GM23248 (cell line): ENCODE measurements at regions not wholly inside any gene's neighbourhood (a gene's known extent, or its start where the extent isn't known, plus 50 kb on each side); places are given as distances from the start of the nearest gene placed in this dataset.
"Not testable (repeated sequence)": the region's sequence is repeated elsewhere in the genome, so short reads cannot be mapped to it uniquely, and the experiment has no call there.

ENCODE experiments used
- DNase-seq: peaks from one replicate; pipeline ENCODE4 v3.0.0-alpha.2; 2015
- H2AFZ ChIP-seq: fragments of 200-600 bp; sonication (generic); 2 replicates; pipeline ENCODE4 v1.6.1; 2016; ENCODE audit warnings: antibody characterized with exemption
- H3F3A ChIP-seq: fragments of 200-600 bp; sonication (generic); 2 replicates; pipeline ENCODE4 v1.6.1; 2016; ENCODE audit warnings: mild to moderate bottlenecking, antibody characterized with exemption, mixed run types; ENCODE audit not compliant: insufficient read depth
- H3K27ac ChIP-seq: fragments of 200-600 bp; sonication (generic); 2 replicates; pipeline ENCODE4 v1.5.1; 2016; ENCODE audit warnings: mild to moderate bottlenecking
- H3K27me3 ChIP-seq: fragments of 200-600 bp; sonication (generic); replicated peaks from 2 replicates; pipeline ENCODE4 v1.6.1; 2016; ENCODE audit warnings: mild to moderate bottlenecking; ENCODE audit not compliant: insufficient read depth
- H3K36me3 ChIP-seq: fragments of 200-600 bp; sonication (generic); 2 replicates; pipeline ENCODE4 v1.6.1; 2016; ENCODE audit warnings: low read depth, mild to moderate bottlenecking
- H3K4me1 ChIP-seq: fragments of 200-600 bp; sonication (generic); 2 replicates; pipeline ENCODE4 v1.6.1; 2016; ENCODE audit warnings: mild to moderate bottlenecking; ENCODE audit not compliant: insufficient read depth
- H3K4me2 ChIP-seq: fragments of 200-600 bp; sonication (generic); one replicate; pipeline ENCODE4 v1.6.1; 2016; ENCODE audit warnings: mild to moderate bottlenecking; ENCODE audit not compliant: unreplicated experiment
- H3K4me3 ChIP-seq: fragments of 200-600 bp; sonication (generic); 2 replicates; pipeline ENCODE4 v1.5.1; 2016; ENCODE audit warnings: mild to moderate bottlenecking
- H3K79me2 ChIP-seq: fragments of 200-600 bp; sonication (generic); 2 replicates; pipeline ENCODE4 v1.6.1; 2016; ENCODE audit warnings: mild to moderate bottlenecking; ENCODE audit not compliant: insufficient read depth
- H3K9ac ChIP-seq: fragments of 200-600 bp; sonication (generic); 2 replicates; pipeline ENCODE4 v1.6.1; 2016; ENCODE audit warnings: mild to moderate bottlenecking
- H3K9me2 ChIP-seq: fragments of 200-600 bp; sonication (generic); 2 replicates; pipeline ENCODE4 v1.6.1; 2016; ENCODE audit warnings: mixed run types, mild to moderate bottlenecking, moderate library complexity; ENCODE audit not compliant: insufficient read depth
- H3K9me3 ChIP-seq: fragments of 200-600 bp; sonication (generic); one replicate; pipeline ENCODE4 v1.6.1; 2017; ENCODE audit warnings: low read depth
- H4K20me1 ChIP-seq: fragments of 200-600 bp; sonication (generic); 2 replicates; pipeline ENCODE4 v1.6.0; 2016; ENCODE audit not compliant: insufficient read depth
- EZH2 ChIP-seq: fragments of 200-600 bp; sonication (generic); IDR thresholded peaks from 2 replicates; pipeline ENCODE4 v1.6.1; 2018; ENCODE audit warnings: antibody characterized with exemption, mild to moderate bottlenecking; ENCODE audit not compliant: insufficient read depth, poor library complexity, severe bottlenecking
- EZH2phosphoT487 ChIP-seq: fragments of 200-600 bp; sonication (generic); IDR thresholded peaks from 2 replicates; pipeline ENCODE4 v1.6.1; 2018; ENCODE audit warnings: antibody characterized with exemption, moderate library complexity, mild to moderate bottlenecking, low read depth; ENCODE audit not compliant: insufficient read depth
- WGBS, 2 experiments: methylation state at CpG; one replicate each; pipeline ENCODE4 v1.1.6; 2015 to 2017; ENCODE audit warnings: low lambda C conversion rate in 2 of 2, low coverage in 1 of 2; ENCODE audit errors: missing lambda C conversion rate in 2 of 2; 5-methylcytosine and 5-hydroxymethylcytosine counted together
- in situ Hi-C: fragments of 300-500 bp; cut with MboI; formaldehyde crosslinking; loops from 2 replicates; pipeline ENCODE4 v1.15.0; 2020

DNA sequence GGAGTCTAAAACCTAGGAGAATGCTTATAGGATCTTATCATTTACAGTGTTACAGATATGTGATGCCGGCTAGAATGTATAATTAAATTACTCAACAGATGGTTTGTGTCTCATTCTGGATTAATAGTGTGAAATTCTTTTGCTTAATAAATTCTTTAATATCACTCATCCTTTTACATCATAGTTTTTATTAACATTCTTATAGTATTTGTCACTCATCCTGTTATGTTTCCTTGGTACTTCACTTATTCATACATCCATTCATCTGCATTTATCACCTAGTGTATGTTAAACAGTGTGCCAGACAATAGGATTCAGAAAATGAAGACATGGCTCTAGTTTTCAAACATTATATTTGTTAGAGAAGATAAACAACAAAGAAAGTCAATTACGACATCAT lies 468.7 kb downstream of the FRK start:
- H3K36me3 ChIP-seq = no peaks in the 10 kb centered on the region
- H3K4me2 ChIP-seq = no peak overlapping the region
- H3K9me3 ChIP-seq = no peaks in the 10 kb centered on the region
- H3K27me3 ChIP-seq = no peaks in the 10 kb centered on the region
- H3K4me1 ChIP-seq = no peaks in the 10 kb centered on the region
- H3K9ac ChIP-seq = no peak overlapping the region
- TF ChIP-seq EZH2 (no peak), EZH2phosphoT487 (no peak)
- no peak overlapping the region for H3K4me3 ChIP-seq
- H3F3A ChIP-seq = no peaks in the 10 kb centered on the region
- H4K20me1 ChIP-seq = no peaks in the 10 kb centered on the region
- no peak overlapping the region for H2AFZ ChIP-seq
- 37% methylated on average over 2 of the region's 2 CpGs for WGBS, 2 experiments
- in situ Hi-C loops = no loop called here
- no peak overlapping the region for H3K27ac ChIP-seq
- DNase-seq = peak; percentile 2
- H3K79me2 ChIP-seq = no peaks in the 10 kb centered on the region
- H3K9me2 ChIP-seq = no peaks in the 10 kb centered on the region

- H3K27ac ChIP-seq, in situ Hi-C loops, H3K4me1 ChIP-seq, H3K9ac ChIP-seq, H3K9me3 ChIP-seq, H3K9me2 ChIP-seq, H2AFZ ChIP-seq, H4K20me1 ChIP-seq, H3K79me2 ChIP-seq, H3K27me3 ChIP-seq, H3K4me3 ChIP-seq, DNase-seq, H3F3A ChIP-seq, H3K36me3 ChIP-seq, H3K4me2 ChIP-seq: not testable (repeated sequence)
- WGBS, 2 experiments = 73% methylated on average over 4 of the region's 4 CpGs
Measured at GRCh38 chr6:115589072-115589471, 471.6 kb downstream of the FRK start.

DNA sequence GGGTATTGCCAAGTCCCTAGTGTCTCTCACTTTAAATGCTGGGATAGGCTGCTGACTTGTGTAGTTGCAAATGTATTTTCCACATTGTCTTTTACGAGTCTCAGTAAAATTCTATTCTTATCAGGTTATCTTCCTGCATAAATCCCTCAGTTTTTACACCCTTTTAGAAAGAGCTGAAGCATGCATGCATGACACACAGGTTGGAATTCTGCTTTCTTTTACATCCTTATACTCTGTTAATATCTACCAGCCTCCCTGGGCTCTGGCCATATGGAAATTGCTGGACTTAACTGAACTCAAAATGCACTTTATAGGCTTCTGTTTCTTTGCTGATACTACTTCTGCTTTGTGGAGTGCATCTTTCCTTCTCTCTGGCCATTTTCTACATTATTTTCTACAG lies 477.4 kb downstream of the FRK start:
- Histone ChIP-seq H2AFZ (no peak overlapping the region), H3K4me1 (no peaks in the 10 kb centered on the region), H3K79me2 (no peaks in the 10 kb centered on the region), H3F3A (no peaks in the 10 kb centered on the region), H3K9ac (no peak overlapping the region), H3K4me2 (no peak overlapping the region), H3K27me3 (0 out of 2 replicates have a peak, but pooled peaks cover 2% of the 10 kb centered on the region), H3K9me2 (no peaks in the 10 kb centered on the region), H3K36me3 (no peaks in the 10 kb centered on the region), H3K9me3 (no peaks in the 10 kb centered on the region), H4K20me1 (no peaks in the 10 kb centered on the region), H3K27ac (no peak overlapping the region), H3K4me3 (no peak overlapping the region)
- 12 to 14% methylated on average over 1 of the region's 1 CpG for WGBS, 2 experiments
- no peak for DNase-seq
- in situ Hi-C loops = no loop called here
- TF ChIP-seq EZH2 = no peak

- H3K4me3 ChIP-seq = no peak overlapping the region
- H3K9me2 ChIP-seq = no peaks in the 10 kb centered on the region
- no peak overlapping the region for H3K4me2 ChIP-seq
- no peak overlapping the region for H3K9ac ChIP-seq
- TF ChIP-seq EZH2phosphoT487 (no peak), EZH2 (no peak)
- no peaks in the 10 kb centered on the region for H3F3A ChIP-seq
- DNase-seq = no peak
- H2AFZ ChIP-seq = no peak overlapping the region
- H3K79me2 ChIP-seq = no peaks in the 10 kb centered on the region
- no peaks in the 10 kb centered on the region for H3K9me3 ChIP-seq
- no peaks in the 10 kb centered on the region for H3K36me3 ChIP-seq
- H3K27me3 ChIP-seq = 0 out of 2 replicates have a peak, but pooled peaks cover 2% of the 10 kb centered on the region
- in situ Hi-C loops = no loop called here
- no peaks in the 10 kb centered on the region for H4K20me1 ChIP-seq
- H3K27ac ChIP-seq = no peak overlapping the region
- H3K4me1 ChIP-seq = no peaks in the 10 kb centered on the region
- WGBS, 2 experiments = 20 to 30% methylated on average over 2 of the region's 2 CpGs
Measured at GRCh38 chr6:115582386-115582785, 478.3 kb downstream of the FRK start.

DNA sequence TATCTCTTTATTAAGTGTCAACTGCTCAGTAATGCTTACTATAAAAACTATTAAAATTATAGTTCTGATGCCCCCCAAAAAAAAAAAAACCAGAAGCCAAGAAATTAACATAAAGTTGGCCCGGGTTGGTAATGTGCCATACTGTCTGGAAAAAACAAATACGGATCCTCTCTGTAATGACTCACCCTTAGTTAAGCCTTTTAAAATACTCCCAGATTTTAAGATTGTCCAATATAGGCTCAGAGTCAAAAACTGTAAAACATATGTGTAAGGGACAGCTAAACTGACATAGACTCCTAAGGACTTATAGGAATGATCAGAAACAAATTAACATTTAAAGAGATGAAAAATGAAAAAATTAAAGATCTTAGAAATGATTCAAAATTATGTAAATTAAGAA lies 481.1 kb downstream of the FRK start:
- H4K20me1 ChIP-seq, DNase-seq, H3K9me3 ChIP-seq, H3K27ac ChIP-seq, H2AFZ ChIP-seq, H3K4me2 ChIP-seq, H3K4me3 ChIP-seq, H3K9ac ChIP-seq, in situ Hi-C loops, H3K36me3 ChIP-seq, H3K9me2 ChIP-seq, H3F3A ChIP-seq, H3K4me1 ChIP-seq, H3K79me2 ChIP-seq, H3K27me3 ChIP-seq: not testable (repeated sequence)
- WGBS, 2 experiments = 25 to 30% methylated on average over 2 of the region's 2 CpGs
